Sciatic nerve (tissue), 2 donors: ENCODE measurements at regions not wholly inside any gene's neighbourhood (a gene's known extent, or its start where the extent isn't known, plus 50 kb on each side); places are given as distances from the start of the nearest gene placed in this dataset.

Source experiments
- ATAC-seq: fragments of 200-7000 bp; cut with Tn5 transposase; one replicate; pipeline ENCODE4 v1.9.1; 2020; ENCODE audit warnings: mild to moderate bottlenecking, moderate library complexity
- DNase-seq: peaks from one replicate; pipeline ENCODE4 v3.0.0-alpha.2; 2020; ENCODE audit warnings: low spot score
- intact Hi-C: fragments of 100-400 bp; cut with DNase I; formaldehyde crosslinking; loops from one replicate; pipeline ENCODE4 v1.14.2; 2022
- donor health status: DM: no; HTN: no; CAD: no.
- donor health status: DM: no; HTN: no; CAD: no.

- no peak for ATAC-seq
- intact Hi-C loops, result no loop called here
These were observed 300.2 kb downstream of the ASXL3 start for GRCh38 chr18:33878213-33878612.

GRCh38 chr18:33875029-33875565 is 297.1 kb downstream of the ASXL3 start:
- DNase-seq, result no peak
- intact Hi-C loops, result no loop called here
- no peak for ATAC-seq

More at GRCh38 chr18:33878213-33878612, 300.2 kb downstream of the ASXL3 start:
- DNase-seq, result no peak

- intact Hi-C loops, result no loop called here
- ATAC-seq (no peak), DNase-seq (no peak)
These were observed 295.1 kb downstream of the ASXL3 start for GRCh38 chr18:33873112-33873511.

- intact Hi-C loops, result no loop called here
- no peak for ATAC-seq
- DNase-seq, result no peak
These were observed 293.5 kb downstream of the ASXL3 start for GRCh38 chr18:33871363-33872025.

- DNase-seq, result no peak
- no peak for ATAC-seq
- intact Hi-C loops, result no loop called here
These were observed 292.0 kb downstream of the ASXL3 start for GRCh38 chr18:33870059-33870458.

- intact Hi-C loops, result no loop called here
- ATAC-seq (no peak), DNase-seq (no peak)
These were observed 288.4 kb downstream of the ASXL3 start for GRCh38 chr18:33866386-33866785.

- ATAC-seq, result no peak
- no peak for DNase-seq
- intact Hi-C loops, result no loop called here
These were observed 285.9 kb downstream of the ASXL3 start for GRCh38 chr18:33863912-33864311.

- ATAC-seq (no peak), DNase-seq (no peak)
- intact Hi-C loops, result no loop called here
These were observed 276.8 kb downstream of the ASXL3 start for GRCh38 chr18:33854827-33855139.

GRCh38 chr18:33854086-33854826 is 276.2 kb downstream of the ASXL3 start:
- ATAC-seq (no peak), DNase-seq (no peak)
- intact Hi-C loops, result no loop called here

- intact Hi-C loops, result no loop called here
- ATAC-seq (no peak), DNase-seq (no peak)
These were observed 275.2 kb downstream of the ASXL3 start for GRCh38 chr18:33853187-33853586.

- intact Hi-C loops, result no loop called here
- ATAC-seq (no peak), DNase-seq (no peak)
These were observed 273.6 kb downstream of the ASXL3 start for GRCh38 chr18:33851546-33852078.

GRCh38 chr18:33849731-33850130 is 271.7 kb downstream of the ASXL3 start:
- no peak for ATAC-seq
- DNase-seq, result no peak
- intact Hi-C loops, result no loop called here

- intact Hi-C loops, result no loop called here
- ATAC-seq (no peak), DNase-seq (no peak)
These were observed 266.2 kb downstream of the ASXL3 start for GRCh38 chr18:33844232-33844631.

- DNase-seq (no peak), ATAC-seq (no peak)
- intact Hi-C loops, result no loop called here
These were observed 263.4 kb downstream of the ASXL3 start for GRCh38 chr18:33841221-33841967.

- ATAC-seq, result no peak
- intact Hi-C loops, result no loop called here
These were observed 262.2 kb downstream of the ASXL3 start for GRCh38 chr18:33840212-33840593.

GRCh38 chr18:33839452-33840211 is 261.6 kb downstream of the ASXL3 start:
- intact Hi-C loops, result no loop called here
- DNase-seq (no peak), ATAC-seq (no peak)

More at GRCh38 chr18:33840212-33840593, 262.2 kb downstream of the ASXL3 start:
- no peak for DNase-seq

- DNase-seq (no peak), ATAC-seq (no peak)
- intact Hi-C loops, result no loop called here
These were observed 260.0 kb downstream of the ASXL3 start for GRCh38 chr18:33838054-33838453.

- no peak for ATAC-seq
- intact Hi-C loops, result no loop called here
- no peak for DNase-seq
These were observed 259.2 kb downstream of the ASXL3 start for GRCh38 chr18:33837191-33837590.

- intact Hi-C loops, result no loop called here
- DNase-seq (no peak), ATAC-seq (no peak)
These were observed 258.5 kb downstream of the ASXL3 start for GRCh38 chr18:33836564-33836963.
